ENCODE measurements at regions not wholly inside any gene's neighbourhood (a gene's known extent, or its start where the extent isn't known, plus 50 kb on each side); places are given as distances from the start of the nearest gene placed in this dataset.

DNA sequence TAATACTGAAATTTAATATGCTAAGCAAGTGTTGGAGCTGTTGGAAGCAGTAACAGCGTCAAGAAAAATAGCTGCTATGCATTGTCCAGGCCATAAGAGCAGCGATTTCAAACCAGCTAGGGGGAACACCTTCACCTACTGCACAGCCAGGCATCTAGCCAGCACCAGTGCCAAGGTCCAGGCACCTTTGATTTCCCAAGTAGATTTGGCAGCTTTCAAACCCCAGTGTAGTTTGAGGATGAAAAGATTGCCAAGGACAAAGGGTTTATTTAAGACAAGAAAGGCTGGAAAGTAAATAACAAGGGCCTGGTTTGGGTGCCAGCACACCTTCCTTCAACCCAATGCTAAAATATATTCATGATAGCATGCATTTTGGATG lies 65.4 kb upstream of the ZNF92 start:
- POLR2A ChIA-PET = no interaction called here
- ATAC-seq (ENCODE audit: low read depth) = no peak
- H3K4me1 ChIP-seq (ENCODE audit: control insufficient read depth in 2 of 2, insufficient read depth in 2 of 2, low read length in 2 of 2) = peaks cover 0 to 2% of the 10 kb centered on the region in 2 donors

More for the DNA sequence above, 65.4 kb upstream of the ZNF92 start:
- CTCF ChIA-PET = interaction anchor here (0.7 to 5.9 kb wide), 19 partner anchors 9 to 420 kb away, joined by 3 to 63 read pairs (median 3); partner anchors contain the start of genes ERV3-1 and ZNF92
- Histone ChIP-seq H3K4me2 (replicated peaks; ENCODE audit: low read depth, low read length, poor library complexity, severe bottlenecking) (no peak overlapping the region), H2AFZ (ENCODE audit: insufficient read depth, low read depth, low read length, poor library complexity, severe bottlenecking) (no peak overlapping the region), H3K9ac (ENCODE audit: low read length) (no peak overlapping the region), H3K9me3 (ENCODE audit: control extremely low read depth in 1 of 3, control insufficient read depth in 2 of 3, insufficient read depth in 1 of 3, low read length in 2 of 3) (no peaks in the 10 kb centered on the region), H3K27me3 (replicated peaks in 1 of 4; ENCODE audit: control extremely low read depth in 1 of 4, control insufficient read depth in 3 of 4, insufficient read depth in 4 of 4, low read length in 3 of 4) (peaks cover 0 to 6% (median 2%) of the 10 kb centered on the region in 4 experiments), H4K20me1 (ENCODE audit: control insufficient read depth, insufficient read depth, low read length, poor library complexity, severe bottlenecking) (no peaks in the 10 kb centered on the region), H3K79me2 (ENCODE audit: control insufficient read depth, insufficient read depth, low read length) (no peaks in the 10 kb centered on the region), H3K27ac (ENCODE audit: low read length in 2 of 2) (no peak overlapping the region), H3K36me3 (replicated peaks in 1 of 2; ENCODE audit: control extremely low read depth in 1 of 2, control insufficient read depth in 1 of 2, extremely low read depth in 1 of 2, insufficient read depth in 2 of 2, low read length in 1 of 2) (no peaks in the 10 kb centered on the region), H3K4me3 (ENCODE audit: control extremely low read depth in 1 of 5, extremely low read depth in 1 of 5, insufficient read depth in 1 of 5, low read depth in 2 of 5, low read length in 4 of 5) (no peak overlapping the region)
- H3K4me1 Mint-ChIP-seq = peaks cover 4% of the 10 kb centered on the region
- TF ChIP-seq EZH2 (IDR thresholded peaks at IDR 0.05; ENCODE audit: borderline replicate concordance, insufficient read depth, low read depth, low read length, poor library complexity, severe bottlenecking) = no peak
- no peak for TF ChIP-seq CTCF (IDR thresholded peaks at IDR 0.05)
- intact Hi-C loops (cut with micrococcal nuclease) = loop anchor here (10.0 kb wide), 1 partner anchor 673 kb away; no protein-coding TSS in a partner anchor
- H3K27me3 Mint-ChIP-seq = no peaks in the 10 kb centered on the region
- no peak overlapping the region for H3K4me3 Mint-ChIP-seq
- H3K27ac Mint-ChIP-seq = no peak overlapping the region
- H3K9me3 Mint-ChIP-seq (ENCODE audit: insufficient read depth) = no peaks in the 10 kb centered on the region
- no CpG with 5 or more reads among the region's 2 CpGs for WGBS (ENCODE audit: insufficient coverage)
- no peak for DNase-seq

Measured in B cell (primary cell).